Activated naive CD8-positive, alpha-beta T cell treated with anti-CD3 and anti-CD28 coated beads, Interleukin-2, amount 50 U/mL, for 24 hours (primary cell): ENCODE measurements at regions not wholly inside any gene's neighbourhood (a gene's known extent, or its start where the extent isn't known, plus 50 kb on each side); places are given as distances from the start of the nearest gene placed in this dataset.
"Not testable (repeated sequence)": the region's sequence is repeated elsewhere in the genome, so short reads cannot be mapped to it uniquely, and the experiment has no call there.

Experiments used
- ATAC-seq: fragments of 150-1000 bp; cut with Tn5 transposase; one replicate; pipeline ENCODE4 v1.10.0; 2021
- DNase-seq: peaks from one replicate; pipeline ENCODE4 v3.0.0; 2021
- H3K27ac Mint-ChIP-seq: one replicate; pipeline ENCODE4 v1.8.0; 2021; ENCODE audit warnings: mild to moderate bottlenecking, mixed read lengths
- H3K27me3 Mint-ChIP-seq: one replicate; pipeline ENCODE4 v1.8.0; 2021; ENCODE audit warnings: mixed read lengths
- H3K36me3 Mint-ChIP-seq: one replicate; pipeline ENCODE4 v1.8.0; 2021; ENCODE audit warnings: low read depth, mixed read lengths
- H3K4me1 Mint-ChIP-seq: one replicate; pipeline ENCODE4 v1.8.0; 2021; ENCODE audit warnings: mixed read lengths
- H3K4me3 Mint-ChIP-seq: one replicate; pipeline ENCODE4 v1.8.0; 2021; ENCODE audit warnings: mild to moderate bottlenecking, moderate library complexity, mixed read lengths
- H3K9me3 Mint-ChIP-seq: one replicate; pipeline ENCODE4 v1.8.0; 2021; ENCODE audit warnings: mixed read lengths

DNA sequence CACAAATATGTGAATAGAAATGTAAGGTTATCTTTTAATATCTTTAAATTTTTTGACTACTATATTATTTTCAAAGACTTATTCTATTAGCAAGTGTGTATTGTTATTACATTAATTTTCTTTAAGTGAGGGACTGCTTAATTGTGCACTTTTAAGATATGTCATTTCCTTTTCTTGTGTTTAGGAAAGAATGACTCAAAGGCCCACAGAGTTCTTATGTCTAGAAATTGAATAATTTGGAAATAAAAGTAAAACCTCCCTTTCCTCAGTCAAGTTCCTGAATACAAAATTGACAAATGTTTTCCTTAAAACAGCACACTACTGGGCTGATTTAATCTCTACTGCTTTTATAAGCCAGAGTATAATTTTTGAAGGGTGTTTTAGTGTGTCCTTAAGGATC is 169.7 kb downstream of the TMEM47 start:
- no peaks in the 10 kb centered on the region for H3K36me3 Mint-ChIP-seq
- no peak for DNase-seq
- H3K9me3 Mint-ChIP-seq: no peaks in the 10 kb centered on the region
- no peak overlapping the region for H3K27ac Mint-ChIP-seq
- H3K27me3 Mint-ChIP-seq: no peaks in the 10 kb centered on the region
- H3K4me3 Mint-ChIP-seq: no peak overlapping the region
- no peaks in the 10 kb centered on the region for H3K4me1 Mint-ChIP-seq
- ATAC-seq: no peak

DNA sequence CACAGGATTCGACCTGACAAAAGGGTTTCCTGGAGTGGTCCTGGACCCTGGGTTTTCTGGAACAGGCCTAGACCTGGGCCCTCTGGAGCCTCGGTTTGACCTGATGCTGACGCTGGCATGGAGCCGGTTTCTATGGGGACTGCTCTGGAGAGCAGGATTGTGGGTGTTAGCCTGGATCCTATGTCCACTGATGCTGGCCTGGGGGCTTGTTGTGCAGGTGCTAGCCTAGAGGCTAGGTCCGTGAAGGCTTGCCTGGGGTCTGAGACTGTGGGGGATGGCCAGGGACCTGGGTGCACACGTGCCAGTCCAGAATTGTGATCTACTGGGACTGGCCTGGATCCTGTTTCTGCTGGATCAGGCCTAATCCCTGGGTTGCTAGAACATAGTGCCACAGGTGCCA is 173.1 kb downstream of the TMEM47 start:
- Mint-ChIP-seq H3K4me3 (no peak overlapping the region), H3K4me1 (no peaks in the 10 kb centered on the region), H3K9me3 (no peaks in the 10 kb centered on the region), H3K27ac (no peak overlapping the region), H3K27me3 (no peaks in the 10 kb centered on the region), H3K36me3 (no peaks in the 10 kb centered on the region)
- DNase-seq (no peak), ATAC-seq (no peak)

- H3K4me1 Mint-ChIP-seq: no peaks in the 10 kb centered on the region
- ATAC-seq (no peak), DNase-seq (no peak)
- no peaks in the 10 kb centered on the region for H3K36me3 Mint-ChIP-seq
- H3K27me3 Mint-ChIP-seq: no peaks in the 10 kb centered on the region
- no peak overlapping the region for H3K27ac Mint-ChIP-seq
- no peak overlapping the region for H3K4me3 Mint-ChIP-seq
- H3K9me3 Mint-ChIP-seq: no peaks in the 10 kb centered on the region
Observed at GRCh38 chrX:34470507-34470906, 186.6 kb downstream of the TMEM47 start.

GRCh38 chrX:34467437-34467836 is 189.6 kb downstream of the TMEM47 start:
- H3K36me3 Mint-ChIP-seq: no peaks in the 10 kb centered on the region
- H3K27me3 Mint-ChIP-seq: no peaks in the 10 kb centered on the region
- H3K4me3 Mint-ChIP-seq: no peak overlapping the region
- H3K4me1 Mint-ChIP-seq: no peaks in the 10 kb centered on the region
- ATAC-seq: no peak
- no peaks in the 10 kb centered on the region for H3K9me3 Mint-ChIP-seq
- DNase-seq: no peak
- H3K27ac Mint-ChIP-seq: no peak overlapping the region

- not testable (repeated sequence) for H3K36me3 Mint-ChIP-seq, H3K4me1 Mint-ChIP-seq, DNase-seq, H3K27ac Mint-ChIP-seq, H3K9me3 Mint-ChIP-seq, H3K27me3 Mint-ChIP-seq, ATAC-seq, H3K4me3 Mint-ChIP-seq
Observed at GRCh38 chrX:34463220-34463619, 193.9 kb downstream of the TMEM47 start.

GRCh38 chrX:34457850-34458249 is 199.2 kb downstream of the TMEM47 start:
- not testable (repeated sequence) for ATAC-seq, H3K27me3 Mint-ChIP-seq, H3K36me3 Mint-ChIP-seq, H3K9me3 Mint-ChIP-seq, H3K27ac Mint-ChIP-seq, H3K4me3 Mint-ChIP-seq, H3K4me1 Mint-ChIP-seq, DNase-seq

- ATAC-seq: no peak
- H3K9me3 Mint-ChIP-seq: peaks cover 7% of the 10 kb centered on the region
Observed at GRCh38 chrX:34437586-34437985, 219.5 kb downstream of the TMEM47 start.

GRCh38 chrX:34426334-34426733 is 230.8 kb downstream of the TMEM47 start:
- Mint-ChIP-seq H3K27me3 (no peaks in the 10 kb centered on the region), H3K9me3 (peaks cover 11% of the 10 kb centered on the region), H3K4me3 (no peak overlapping the region), H3K27ac (no peak overlapping the region), H3K4me1 (no peaks in the 10 kb centered on the region), H3K36me3 (no peaks in the 10 kb centered on the region)
- ATAC-seq (no peak), DNase-seq (no peak)

More at GRCh38 chrX:34437586-34437985, 219.5 kb downstream of the TMEM47 start:
- DNase-seq: no peak
- no peaks in the 10 kb centered on the region for H3K36me3 Mint-ChIP-seq
- no peaks in the 10 kb centered on the region for H3K27me3 Mint-ChIP-seq
- no peaks in the 10 kb centered on the region for H3K4me1 Mint-ChIP-seq
- no peak overlapping the region for H3K4me3 Mint-ChIP-seq
- H3K27ac Mint-ChIP-seq: no peak overlapping the region

DNA sequence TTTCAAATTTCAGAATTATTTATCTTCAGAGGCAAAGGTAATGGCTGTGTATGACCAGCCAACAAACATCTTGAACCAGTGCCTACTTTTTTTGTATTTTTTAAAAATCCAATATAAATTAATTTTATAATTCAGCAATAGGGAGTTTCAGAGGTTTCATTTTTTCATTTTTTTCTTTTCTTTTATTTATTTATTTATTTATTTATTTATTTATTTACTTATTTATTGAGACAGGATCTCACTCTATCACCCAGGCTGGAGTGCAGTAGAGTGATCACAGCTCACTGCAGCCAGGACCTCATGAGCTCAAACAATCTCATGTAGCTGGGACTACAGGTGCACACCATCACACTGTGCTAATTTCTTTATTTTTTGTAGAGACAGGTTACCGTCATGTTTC is 250.5 kb downstream of the TMEM47 start:
- Mint-ChIP-seq H3K4me1 (no peaks in the 10 kb centered on the region), H3K27me3 (no peaks in the 10 kb centered on the region), H3K27ac (no peak overlapping the region), H3K9me3 (no peaks in the 10 kb centered on the region), H3K36me3 (no peaks in the 10 kb centered on the region), H3K4me3 (no peak overlapping the region)
- ATAC-seq (no peak), DNase-seq (no peak)

DNA sequence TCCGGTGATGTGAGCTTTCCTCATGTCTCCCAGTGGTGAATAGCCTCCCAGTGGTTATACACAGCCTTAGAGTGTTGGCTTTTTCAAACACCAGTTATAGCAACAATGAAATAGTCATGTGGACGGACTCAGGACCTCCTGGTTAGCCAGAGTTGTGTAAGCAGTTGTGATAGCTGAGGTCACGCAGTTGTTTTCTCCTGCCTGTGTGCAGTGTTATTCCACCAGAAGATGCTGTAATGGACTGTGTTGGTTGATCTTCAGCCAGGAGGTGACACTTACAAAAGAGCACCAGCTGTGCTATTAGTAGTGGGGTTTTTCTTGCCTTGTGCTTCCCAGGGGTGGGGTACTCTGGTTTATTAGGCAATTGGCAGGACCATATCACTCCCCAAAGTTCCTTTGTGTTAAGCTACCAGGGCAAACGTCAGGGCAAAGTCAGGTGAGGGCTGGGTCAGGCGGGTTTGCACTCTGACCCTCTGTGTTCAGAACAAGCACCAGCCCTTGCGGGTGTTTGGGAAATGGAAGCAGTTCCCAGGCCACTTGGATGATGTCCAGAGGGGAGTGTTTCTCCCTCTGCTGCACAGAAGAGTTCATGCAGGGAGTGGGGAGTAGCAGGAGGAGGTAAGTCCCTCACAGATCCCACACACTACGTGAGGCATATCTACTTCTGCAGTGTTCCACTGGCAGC is 252.6 kb downstream of the TMEM47 start:
- H3K36me3 Mint-ChIP-seq: no peaks in the 10 kb centered on the region
- no peaks in the 10 kb centered on the region for H3K27me3 Mint-ChIP-seq
- ATAC-seq (no peak), DNase-seq (no peak)
- no peak overlapping the region for H3K4me3 Mint-ChIP-seq
- H3K9me3 Mint-ChIP-seq: no peaks in the 10 kb centered on the region
- H3K27ac Mint-ChIP-seq: no peak overlapping the region
- H3K4me1 Mint-ChIP-seq: no peaks in the 10 kb centered on the region

- Mint-ChIP-seq H3K4me3 (no peak overlapping the region), H3K4me1 (no peaks in the 10 kb centered on the region), H3K27ac (no peak overlapping the region), H3K27me3 (no peaks in the 10 kb centered on the region), H3K9me3 (no peaks in the 10 kb centered on the region), H3K36me3 (no peaks in the 10 kb centered on the region)
- no peak for DNase-seq
- no peak for ATAC-seq
Observed at GRCh38 chrX:34401411-34401810, 255.7 kb downstream of the TMEM47 start.

DNA sequence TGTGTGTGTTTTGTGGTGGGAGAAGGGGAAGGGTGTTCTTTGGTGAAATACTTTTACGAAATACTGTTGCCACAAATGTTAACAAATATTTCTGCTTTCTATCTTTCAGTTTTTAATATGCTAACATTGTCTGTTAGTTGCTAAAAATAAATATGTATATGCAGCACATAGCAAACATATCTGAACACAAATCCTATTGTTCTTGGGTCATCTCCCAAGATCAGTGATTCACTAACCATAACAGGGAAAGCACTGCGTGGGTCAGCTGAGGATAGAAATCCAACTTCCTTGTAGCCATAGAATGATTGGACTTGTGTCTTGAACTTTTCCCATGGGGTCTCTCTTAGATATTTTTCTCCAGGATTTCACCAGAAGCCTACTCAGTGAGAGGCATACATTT is 250.3 kb upstream of the FAM47A start:
- ATAC-seq (no peak), DNase-seq (no peak)
- Mint-ChIP-seq H3K4me3 (no peak overlapping the region), H3K36me3 (no peaks in the 10 kb centered on the region), H3K9me3 (no peaks in the 10 kb centered on the region), H3K27me3 (no peaks in the 10 kb centered on the region), H3K4me1 (no peaks in the 10 kb centered on the region), H3K27ac (no peak overlapping the region)

GRCh38 chrX:34381241-34381640 is 249.1 kb upstream of the FAM47A start:
- no peak overlapping the region for H3K4me3 Mint-ChIP-seq
- DNase-seq (no peak), ATAC-seq (no peak)
- no peaks in the 10 kb centered on the region for H3K4me1 Mint-ChIP-seq
- no peaks in the 10 kb centered on the region for H3K36me3 Mint-ChIP-seq
- no peaks in the 10 kb centered on the region for H3K9me3 Mint-ChIP-seq
- no peaks in the 10 kb centered on the region for H3K27me3 Mint-ChIP-seq
- H3K27ac Mint-ChIP-seq: no peak overlapping the region

DNA sequence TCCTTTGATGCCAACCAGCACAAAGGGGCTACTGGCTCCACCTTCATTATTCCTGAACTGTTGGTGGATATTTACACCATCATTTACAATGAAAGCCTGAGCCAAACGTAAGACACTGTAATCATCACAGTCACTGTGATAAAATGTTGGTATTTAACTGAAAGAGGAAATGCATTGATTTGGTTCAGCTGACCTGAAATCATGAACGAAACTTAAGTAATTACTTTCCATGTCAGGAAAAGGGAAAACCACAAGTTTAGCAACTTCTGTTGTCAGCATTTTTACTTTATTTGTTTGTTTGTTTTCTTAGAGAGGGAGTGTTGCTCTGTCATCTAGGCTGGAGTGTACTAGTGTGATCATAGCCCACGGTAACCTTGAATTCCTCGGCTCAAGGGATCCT is 247.8 kb upstream of the FAM47A start:
- Mint-ChIP-seq H3K9me3 (no peaks in the 10 kb centered on the region), H3K4me1 (no peaks in the 10 kb centered on the region), H3K27ac (no peak overlapping the region), H3K36me3 (no peaks in the 10 kb centered on the region), H3K4me3 (no peak overlapping the region), H3K27me3 (no peaks in the 10 kb centered on the region)
- no peak for ATAC-seq
- DNase-seq: no peak

DNA sequence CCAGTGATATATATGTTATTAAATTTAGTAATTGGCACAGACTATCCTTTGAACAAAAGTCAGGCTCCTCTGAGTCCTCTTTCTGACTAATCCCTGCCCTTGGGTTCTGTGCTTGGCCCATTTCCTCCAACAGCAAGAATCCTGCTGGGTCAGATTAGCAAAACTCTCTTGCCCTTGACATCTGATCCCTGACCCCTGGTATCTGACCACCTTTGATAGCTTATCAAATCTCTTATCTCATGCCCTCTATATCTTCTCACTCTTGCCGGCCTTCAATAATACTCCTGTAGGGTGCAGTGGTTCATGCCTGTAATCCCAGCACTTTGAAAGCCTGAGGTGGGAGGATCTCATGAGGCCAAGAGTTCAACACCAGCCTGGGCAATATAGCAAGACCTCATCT is 245.5 kb upstream of the FAM47A start:
- no peak for DNase-seq
- Mint-ChIP-seq H3K4me1 (no peaks in the 10 kb centered on the region), H3K36me3 (no peaks in the 10 kb centered on the region), H3K27me3 (no peaks in the 10 kb centered on the region), H3K27ac (no peak overlapping the region), H3K4me3 (no peak overlapping the region), H3K9me3 (no peaks in the 10 kb centered on the region)
- ATAC-seq: no peak

DNA sequence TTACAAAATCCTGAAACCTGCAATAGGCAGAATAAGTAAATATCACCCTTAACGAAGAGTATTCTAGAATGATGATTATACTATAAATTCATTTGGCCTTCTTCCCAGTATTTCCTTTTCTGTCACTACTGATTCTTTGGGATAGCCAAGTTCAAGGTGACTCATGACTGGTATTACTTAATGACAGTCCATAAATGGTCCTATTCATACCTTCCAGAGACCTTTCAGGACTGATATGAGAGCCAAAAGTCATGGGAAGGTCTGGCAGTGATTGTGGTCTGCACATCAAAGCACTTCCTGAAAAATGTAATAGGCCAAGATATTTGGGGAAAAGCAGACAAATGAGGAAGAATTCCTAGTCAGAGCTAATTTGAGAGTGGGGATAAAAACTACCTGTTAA is 239.6 kb upstream of the FAM47A start:
- no peaks in the 10 kb centered on the region for H3K4me1 Mint-ChIP-seq
- no peaks in the 10 kb centered on the region for H3K9me3 Mint-ChIP-seq
- DNase-seq (no peak), ATAC-seq (no peak)
- H3K4me3 Mint-ChIP-seq: no peak overlapping the region
- H3K36me3 Mint-ChIP-seq: no peaks in the 10 kb centered on the region
- H3K27me3 Mint-ChIP-seq: no peaks in the 10 kb centered on the region
- H3K27ac Mint-ChIP-seq: no peak overlapping the region
